Effector memory CD8-positive, alpha-beta T cell (primary cell): ENCODE measurements at regions not wholly inside any gene's neighbourhood (a gene's known extent, or its start where the extent isn't known, plus 50 kb on each side); places are given as distances from the start of the nearest gene placed in this dataset.

Experiments
- ATAC-seq: fragments of 150-1000 bp; cut with Tn5 transposase; replicated peaks from 2 replicates; pipeline ENCODE4 v1.10.0; 2021; ENCODE audit warnings: mild to moderate bottlenecking, moderate library complexity
- DNase-seq, 3 experiments: peaks; one replicate each; pipeline ENCODE4 v3.0.0; 2021
- H3K27ac Mint-ChIP-seq, 2 donors: one replicate each; pipeline ENCODE4 v1.8.0; 2022; ENCODE audit warnings: mild to moderate bottlenecking in 2 of 2, mixed read lengths in 2 of 2, moderate library complexity in 2 of 2
- H3K27me3 Mint-ChIP-seq, 2 donors: one replicate each; pipeline ENCODE4 v1.8.0; 2022; ENCODE audit warnings: mixed read lengths in 2 of 2
- H3K36me3 Mint-ChIP-seq: one replicate; pipeline ENCODE4 v1.8.0; 2022; ENCODE audit warnings: mild to moderate bottlenecking, moderate library complexity, mixed read lengths; ENCODE audit not compliant: insufficient read depth
- H3K4me1 Mint-ChIP-seq, 2 donors: one replicate each; pipeline ENCODE4 v1.8.0; 2022; ENCODE audit warnings: low read depth in 2 of 2, mixed read lengths in 2 of 2
- H3K4me3 Mint-ChIP-seq, 2 donors: one replicate each; pipeline ENCODE4 v1.8.0; 2022; ENCODE audit warnings: mild to moderate bottlenecking in 2 of 2, mixed read lengths in 2 of 2, moderate library complexity in 2 of 2
- H3K9me3 Mint-ChIP-seq, 2 donors: one replicate each; pipeline ENCODE4 v1.8.0; 2022; ENCODE audit warnings: mixed read lengths in 2 of 2

DNA sequence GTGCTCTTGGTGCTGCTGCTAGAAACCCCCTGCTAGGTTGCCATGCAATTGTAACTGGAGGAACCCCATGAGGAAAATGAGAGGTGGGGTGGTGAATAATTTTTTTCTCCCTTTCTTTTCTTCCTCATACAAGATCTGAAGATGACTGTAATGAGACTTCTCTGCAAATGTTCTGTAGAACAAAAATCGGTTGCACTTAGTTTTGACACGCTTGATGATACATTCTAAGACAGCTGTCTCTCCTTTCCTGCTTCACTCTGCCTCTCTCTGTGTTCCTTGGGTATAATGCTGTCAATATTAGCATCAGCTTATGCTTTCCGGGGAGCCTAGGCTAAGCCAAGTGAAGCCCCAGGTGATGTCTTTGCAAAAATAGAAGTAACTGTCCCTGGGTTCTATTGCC lies 721.5 kb downstream of the POM121L12 start:
- no peak overlapping the region for H3K4me3 Mint-ChIP-seq
- ATAC-seq (no peak), DNase-seq (no peak)
- H3K27ac Mint-ChIP-seq = no peak overlapping the region
- H3K9me3 Mint-ChIP-seq = peaks cover 9 to 13% of the 10 kb centered on the region in 2 donors
- no peaks in the 10 kb centered on the region for H3K36me3 Mint-ChIP-seq
- H3K4me1 Mint-ChIP-seq = no peaks in the 10 kb centered on the region
- H3K27me3 Mint-ChIP-seq = no peaks in the 10 kb centered on the region

DNA sequence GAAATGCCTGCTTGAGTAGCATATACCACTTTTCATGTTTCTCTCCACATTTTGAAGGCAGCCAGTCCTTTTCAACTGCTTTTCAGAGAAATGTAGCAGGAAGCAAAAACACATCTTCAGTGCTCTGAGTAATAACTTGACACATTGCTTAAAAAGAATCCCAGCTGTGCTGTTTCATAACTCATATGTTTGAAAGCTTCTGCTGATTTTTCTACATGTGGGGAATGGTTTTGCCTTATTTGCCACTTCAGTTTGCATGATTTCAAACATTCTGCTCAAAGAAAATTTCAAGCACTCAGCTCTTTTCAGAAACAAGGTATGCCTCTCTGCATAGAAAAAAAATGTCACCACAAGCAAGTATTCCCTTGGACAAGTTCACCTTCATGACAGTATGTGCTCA lies 732.8 kb downstream of the POM121L12 start:
- H3K4me1 Mint-ChIP-seq = no peaks in the 10 kb centered on the region
- no peak overlapping the region for H3K4me3 Mint-ChIP-seq
- no peaks in the 10 kb centered on the region for H3K27me3 Mint-ChIP-seq
- H3K36me3 Mint-ChIP-seq = no peaks in the 10 kb centered on the region
- peaks cover 20 to 28% of the 10 kb centered on the region in 2 donors for H3K9me3 Mint-ChIP-seq
- no peak overlapping the region for H3K27ac Mint-ChIP-seq
- ATAC-seq (no peak), DNase-seq (no peak)

DNA sequence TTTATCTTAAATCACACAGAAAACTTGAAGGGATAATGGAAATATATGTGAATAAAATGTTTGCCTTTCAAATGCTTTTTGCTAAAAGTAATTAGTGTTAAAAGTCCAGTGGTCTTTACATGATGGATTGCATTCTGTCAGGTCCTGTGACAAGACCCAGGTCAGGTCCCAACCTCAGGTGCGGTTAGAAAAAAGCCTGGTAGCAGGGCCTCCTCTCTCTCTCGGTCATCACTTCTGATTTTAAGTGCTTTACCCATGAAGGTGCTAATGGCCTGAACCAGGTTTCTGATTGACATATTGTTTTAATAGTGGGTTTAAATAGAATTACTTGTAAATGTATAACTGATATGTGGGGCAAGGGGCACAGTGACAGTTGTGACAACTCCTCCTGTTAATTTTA lies 736.3 kb downstream of the POM121L12 start:
- Mint-ChIP-seq H3K4me1 (no peaks in the 10 kb centered on the region), H3K36me3 (no peaks in the 10 kb centered on the region), H3K27me3 (no peaks in the 10 kb centered on the region), H3K27ac (no peak overlapping the region), H3K4me3 (no peak overlapping the region), H3K9me3 (peaks cover 14 to 30% of the 10 kb centered on the region in 2 donors)
- no peak for ATAC-seq
- no peak for DNase-seq

DNA sequence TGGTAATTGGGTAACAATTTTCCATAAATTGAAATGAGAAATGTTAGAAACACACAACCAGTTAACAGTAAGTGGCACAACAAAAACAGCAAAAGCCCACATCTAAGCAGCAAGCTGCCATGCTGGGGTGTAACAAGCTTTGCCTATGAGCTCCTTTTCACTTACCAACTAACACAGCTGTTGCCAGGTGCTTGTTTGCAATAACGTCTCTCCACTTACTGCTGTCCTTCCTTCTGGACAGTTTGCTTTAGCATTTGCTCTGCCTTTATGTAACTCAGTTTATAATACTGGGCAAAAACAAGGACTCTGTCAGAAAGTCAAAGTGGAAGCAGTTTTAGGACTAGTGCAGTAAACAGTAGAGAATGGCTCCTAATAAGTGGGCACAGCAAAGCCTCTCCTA lies 740.9 kb downstream of the POM121L12 start:
- H3K4me1 Mint-ChIP-seq = no peaks in the 10 kb centered on the region
- DNase-seq (no peak), ATAC-seq (no peak)
- no peak overlapping the region for H3K27ac Mint-ChIP-seq
- no peak overlapping the region for H3K4me3 Mint-ChIP-seq
- H3K27me3 Mint-ChIP-seq = no peaks in the 10 kb centered on the region
- no peaks in the 10 kb centered on the region for H3K36me3 Mint-ChIP-seq
- peaks cover 7 to 15% of the 10 kb centered on the region in 2 donors for H3K9me3 Mint-ChIP-seq

DNA sequence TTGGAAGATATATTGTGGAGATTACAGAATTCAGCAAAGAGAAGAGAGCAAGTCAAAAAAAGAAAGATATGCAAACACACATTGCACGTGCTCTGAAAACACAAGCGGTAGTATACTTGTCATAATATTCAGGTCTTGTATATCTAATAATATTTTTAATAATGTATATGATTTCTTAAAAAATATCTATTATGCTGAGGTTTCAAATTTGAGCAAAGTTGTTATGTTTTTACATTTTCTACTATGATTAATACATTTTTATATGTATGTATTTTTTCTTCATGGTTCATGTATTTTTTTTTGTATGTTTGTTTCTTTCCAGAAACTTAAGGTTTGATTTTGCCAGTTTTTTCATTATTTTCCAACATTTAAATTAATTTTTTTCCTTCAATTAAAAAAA lies 752.4 kb upstream of the VSTM2A start:
- DNase-seq = no peak
- no peak overlapping the region for H3K4me3 Mint-ChIP-seq
- no peaks in the 10 kb centered on the region for H3K27me3 Mint-ChIP-seq
- no peak overlapping the region for H3K27ac Mint-ChIP-seq
- H3K9me3 Mint-ChIP-seq = peaks cover 9 to 11% of the 10 kb centered on the region in 2 donors
- H3K4me1 Mint-ChIP-seq = no peaks in the 10 kb centered on the region
- ATAC-seq = no peak
- no peaks in the 10 kb centered on the region for H3K36me3 Mint-ChIP-seq

DNA sequence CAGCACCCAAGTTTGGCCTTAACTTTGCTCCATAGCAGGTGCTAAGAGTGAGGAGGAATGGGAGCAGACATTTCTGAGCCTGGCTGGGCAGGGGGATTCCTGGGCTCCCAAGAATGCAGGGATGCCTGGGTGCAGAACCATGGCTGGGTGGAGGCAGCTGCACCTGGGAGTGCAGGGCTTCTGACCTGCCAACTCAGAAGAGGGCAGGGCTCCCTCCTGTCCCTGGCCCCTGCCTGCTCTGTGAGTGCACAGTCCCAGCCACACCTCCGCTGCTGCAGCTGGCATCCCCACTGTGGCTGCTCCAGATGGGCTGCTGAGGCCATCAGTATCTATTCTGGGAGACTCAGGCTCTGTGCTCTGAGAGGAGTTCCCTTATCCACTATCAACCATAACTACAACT lies 747.4 kb upstream of the VSTM2A start:
- Mint-ChIP-seq H3K4me3 (no peak overlapping the region), H3K9me3 (peaks cover 12 to 19% of the 10 kb centered on the region in 2 donors)

DNA sequence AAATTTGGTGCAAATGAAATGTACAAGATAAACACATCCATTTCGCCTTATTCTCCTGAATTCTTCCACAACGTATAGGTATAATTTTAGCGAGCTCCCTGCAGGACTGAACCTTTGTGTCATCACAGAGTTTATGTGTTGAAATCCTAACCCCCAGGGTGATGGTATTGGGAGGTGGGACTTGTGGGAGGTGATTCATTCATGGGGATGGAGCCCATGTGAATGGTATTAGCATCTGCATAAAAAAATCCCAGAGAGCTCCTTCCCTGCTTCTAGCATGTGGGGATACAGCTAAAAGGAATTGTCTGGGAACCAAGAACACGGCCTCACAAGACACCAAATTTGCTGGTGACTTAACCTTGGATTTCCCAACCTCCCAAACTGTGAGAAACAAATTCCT lies 741.4 kb upstream of the VSTM2A start:
- Mint-ChIP-seq H3K27ac (no peak overlapping the region), H3K36me3 (no peaks in the 10 kb centered on the region), H3K4me1 (no peaks in the 10 kb centered on the region), H3K27me3 (no peaks in the 10 kb centered on the region), H3K4me3 (no peak overlapping the region), H3K9me3 (peaks cover 12 to 14% of the 10 kb centered on the region in 2 donors)
- ATAC-seq (no peak), DNase-seq (no peak)

More for the DNA sequence above, 747.4 kb upstream of the VSTM2A start:
- DNase-seq (no peak), ATAC-seq (no peak)
- Mint-ChIP-seq H3K27me3 (no peaks in the 10 kb centered on the region), H3K4me1 (no peaks in the 10 kb centered on the region), H3K36me3 (no peaks in the 10 kb centered on the region), H3K27ac (no peak overlapping the region)

DNA sequence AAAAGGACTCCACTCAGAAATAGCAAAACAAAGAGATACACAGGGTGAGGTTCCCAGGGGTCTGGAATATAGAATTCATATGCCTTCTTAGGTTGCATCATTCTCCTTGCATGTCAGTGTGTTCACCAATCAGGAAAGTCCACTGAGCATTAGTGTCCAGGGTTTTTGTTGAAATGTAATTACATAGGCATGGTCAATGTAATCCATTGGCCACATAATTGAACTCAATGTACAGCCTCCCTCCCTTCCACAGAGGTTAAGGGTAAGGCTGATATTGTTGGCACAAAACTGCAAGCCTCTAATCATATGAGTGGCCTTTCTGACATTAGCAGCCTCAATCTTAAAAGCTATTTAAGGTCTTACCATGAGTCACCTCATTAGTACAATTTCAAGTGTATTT lies 736.1 kb upstream of the VSTM2A start:
- no peak for ATAC-seq
- H3K4me3 Mint-ChIP-seq = no peak overlapping the region
- H3K9me3 Mint-ChIP-seq = peaks cover 7 to 10% of the 10 kb centered on the region in 2 donors

DNA sequence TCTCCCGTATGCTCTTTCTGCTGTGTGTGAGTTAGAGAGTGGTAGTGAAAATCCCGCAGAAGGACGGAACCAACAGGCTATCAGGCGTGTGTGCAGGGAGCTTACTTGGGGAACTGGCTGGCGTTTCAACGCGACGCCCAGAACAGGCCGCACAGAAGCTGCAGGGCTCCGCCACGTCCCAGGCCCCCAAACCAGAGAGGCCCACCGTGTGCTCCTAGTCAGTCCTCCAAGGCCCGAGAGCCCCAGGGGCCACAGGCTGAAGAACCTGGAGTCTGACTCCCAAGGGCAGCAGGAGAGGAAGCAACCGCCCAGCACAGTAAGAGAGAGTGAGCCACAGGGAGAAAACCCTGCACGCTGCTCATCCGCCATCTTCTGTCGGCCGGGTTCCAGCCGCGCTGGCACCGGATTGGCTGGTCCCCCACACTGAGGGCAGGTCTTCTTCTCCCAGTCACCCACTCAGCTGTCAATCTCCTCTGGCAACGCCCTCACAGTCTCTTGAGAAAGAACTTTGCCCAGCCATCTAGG lies 730.6 kb upstream of the VSTM2A start:
- no peak overlapping the region for H3K4me3 Mint-ChIP-seq
- H3K4me1 Mint-ChIP-seq = no peaks in the 10 kb centered on the region
- no peaks in the 10 kb centered on the region for H3K27me3 Mint-ChIP-seq
- peaks cover 8 to 11% of the 10 kb centered on the region in 2 donors for H3K9me3 Mint-ChIP-seq
- no peak for ATAC-seq
- no peaks in the 10 kb centered on the region for H3K36me3 Mint-ChIP-seq
- no peak for DNase-seq
- no peak overlapping the region for H3K27ac Mint-ChIP-seq

More for the DNA sequence above, 736.1 kb upstream of the VSTM2A start:
- H3K4me1 Mint-ChIP-seq = no peaks in the 10 kb centered on the region
- H3K27me3 Mint-ChIP-seq = no peaks in the 10 kb centered on the region
- no peak overlapping the region for H3K27ac Mint-ChIP-seq
- no peaks in the 10 kb centered on the region for H3K36me3 Mint-ChIP-seq
- no peak for DNase-seq

DNA sequence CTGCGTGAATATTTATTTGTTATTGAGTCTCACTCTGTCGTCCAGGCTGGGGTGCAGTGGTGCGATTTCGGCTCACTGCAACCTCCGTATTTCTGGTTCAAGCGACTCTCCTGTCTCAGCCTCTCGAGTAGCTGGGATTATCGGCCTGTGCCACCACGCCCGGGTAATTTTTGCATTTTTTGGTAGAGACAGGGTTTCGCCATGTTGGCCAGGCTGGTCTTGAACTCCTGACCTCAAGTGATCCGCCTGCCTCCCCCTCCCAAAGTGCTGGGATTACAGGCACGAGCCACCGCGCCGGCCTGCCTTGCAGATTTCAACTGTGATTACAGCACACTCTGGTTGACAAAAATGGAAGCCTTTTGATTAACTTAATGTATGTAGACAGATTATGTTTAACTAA lies 730.0 kb upstream of the VSTM2A start:
- DNase-seq = no peak
- H3K36me3 Mint-ChIP-seq = no peaks in the 10 kb centered on the region
- H3K9me3 Mint-ChIP-seq = peaks cover 11 to 12% of the 10 kb centered on the region in 2 donors
- no peaks in the 10 kb centered on the region for H3K27me3 Mint-ChIP-seq
- no peak overlapping the region for H3K27ac Mint-ChIP-seq
- ATAC-seq = no peak
- H3K4me3 Mint-ChIP-seq = no peak overlapping the region
- no peaks in the 10 kb centered on the region for H3K4me1 Mint-ChIP-seq

DNA sequence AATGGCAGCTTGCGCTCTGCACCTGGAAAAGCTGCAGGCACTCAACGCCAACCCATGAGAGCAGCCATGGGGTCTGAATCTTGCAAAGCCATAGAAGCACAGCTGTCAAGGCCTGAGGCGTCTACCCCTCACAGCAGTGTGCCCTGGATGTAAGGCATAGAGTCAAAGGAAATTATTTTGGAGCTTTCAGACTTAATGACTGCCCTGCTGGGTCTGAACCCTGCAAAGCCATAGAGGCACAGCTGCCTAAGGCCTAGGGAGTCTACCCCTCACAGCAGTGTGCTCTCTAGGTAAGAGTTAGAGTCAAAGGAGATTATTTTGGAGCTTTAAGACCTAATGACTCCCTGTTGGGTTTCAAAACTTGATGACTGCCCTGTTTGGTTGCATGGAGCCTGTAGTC lies 706.9 kb upstream of the VSTM2A start:
- Mint-ChIP-seq H3K4me3 (no peak overlapping the region), H3K36me3 (no peaks in the 10 kb centered on the region), H3K27ac (no peak overlapping the region), H3K9me3 (peaks cover 17 to 28% of the 10 kb centered on the region in 2 donors), H3K4me1 (no peaks in the 10 kb centered on the region), H3K27me3 (no peaks in the 10 kb centered on the region)
- no peak for ATAC-seq
- no peak for DNase-seq

DNA sequence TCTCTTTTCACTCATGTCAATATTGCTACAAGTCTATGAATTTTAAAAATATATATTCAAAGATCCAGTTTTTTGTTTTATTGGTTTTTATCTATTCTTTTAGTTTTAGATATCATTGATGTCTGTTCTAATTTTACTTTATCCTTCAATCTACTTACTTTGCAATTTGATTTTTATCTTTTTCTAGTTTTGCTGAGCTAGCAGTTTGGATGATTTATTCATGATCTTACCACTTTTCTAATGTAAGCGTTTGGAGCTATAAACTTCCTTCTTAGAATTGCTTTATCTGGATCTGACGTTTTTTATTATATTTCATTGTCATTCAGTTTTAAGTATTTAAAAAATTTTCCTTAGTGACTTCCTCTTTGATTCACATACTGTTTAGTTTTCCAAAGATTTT lies 664.5 kb upstream of the VSTM2A start:
- Mint-ChIP-seq H3K4me3 (no peak overlapping the region), H3K27ac (no peak overlapping the region), H3K4me1 (no peaks in the 10 kb centered on the region), H3K36me3 (peaks cover 5% of the 10 kb centered on the region), H3K27me3 (no peaks in the 10 kb centered on the region), H3K9me3 (peaks cover 0 to 20% of the 10 kb centered on the region in 2 donors)
- DNase-seq (no peak), ATAC-seq (no peak)

DNA sequence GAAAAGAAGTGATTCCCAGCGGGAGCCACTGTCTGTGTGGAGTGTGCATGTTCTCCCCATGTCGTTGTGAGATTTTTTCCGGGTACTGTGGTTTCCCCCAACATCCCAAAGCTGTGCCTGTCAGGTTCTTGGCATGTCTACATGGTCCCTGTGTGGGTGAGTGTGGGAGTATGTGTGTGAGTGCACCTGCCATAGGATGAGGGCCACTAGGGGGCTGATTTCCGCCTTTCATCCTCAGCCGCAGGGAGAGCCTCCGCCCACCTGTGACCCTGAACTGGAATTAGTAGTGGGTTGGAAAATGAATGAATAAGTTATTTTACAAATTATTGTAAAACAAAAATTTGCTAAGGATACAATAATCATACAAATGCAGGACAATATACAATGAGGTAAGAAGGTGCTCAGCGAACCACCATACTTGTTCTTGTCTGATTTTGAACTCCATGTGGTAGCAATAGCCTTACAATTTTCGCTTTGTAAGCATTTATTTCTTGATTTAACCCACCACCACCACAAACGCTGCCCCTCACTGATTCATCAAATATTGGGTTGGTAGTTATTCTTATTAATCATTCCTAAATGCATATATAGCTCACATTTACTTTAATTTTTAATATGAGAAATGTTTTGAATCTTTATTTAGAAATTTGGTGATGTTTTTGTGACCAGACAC lies 641.2 kb upstream of the VSTM2A start:
- ATAC-seq (no peak), DNase-seq (no peak)
- no peaks in the 10 kb centered on the region for H3K27me3 Mint-ChIP-seq
- H3K27ac Mint-ChIP-seq = no peak overlapping the region
- H3K36me3 Mint-ChIP-seq = no peaks in the 10 kb centered on the region
- peaks cover 11 to 26% of the 10 kb centered on the region in 2 donors for H3K9me3 Mint-ChIP-seq
- H3K4me3 Mint-ChIP-seq = no peak overlapping the region
- H3K4me1 Mint-ChIP-seq = no peaks in the 10 kb centered on the region

DNA sequence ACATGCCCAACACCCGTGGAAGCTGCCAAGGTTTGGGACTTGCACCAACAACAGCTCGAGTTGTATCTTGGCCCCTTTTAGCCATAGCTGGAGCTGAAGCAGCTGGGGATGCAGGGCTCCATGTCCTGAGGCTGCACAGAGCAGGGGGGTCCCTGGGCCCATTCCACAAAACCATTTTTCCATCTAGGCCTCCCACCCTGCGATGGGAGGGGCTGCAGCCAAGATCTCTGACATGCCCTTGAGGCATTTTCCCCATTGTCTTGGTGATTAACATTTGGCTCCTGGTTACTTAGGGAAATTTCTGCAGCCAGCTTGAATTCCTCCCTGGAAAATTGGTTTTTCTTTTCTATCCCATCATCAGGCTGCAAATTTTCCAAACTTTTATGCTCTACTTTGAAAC lies 637.8 kb upstream of the VSTM2A start:
- no peaks in the 10 kb centered on the region for H3K36me3 Mint-ChIP-seq
- H3K4me1 Mint-ChIP-seq = no peaks in the 10 kb centered on the region
- no peak overlapping the region for H3K27ac Mint-ChIP-seq
- H3K4me3 Mint-ChIP-seq = no peak overlapping the region
- peaks cover 17 to 39% of the 10 kb centered on the region in 2 donors for H3K9me3 Mint-ChIP-seq
- no peak for DNase-seq
- no peaks in the 10 kb centered on the region for H3K27me3 Mint-ChIP-seq
- no peak for ATAC-seq
